SK-N-SH treated with all-trans-retinoic acid at 6 μM for 48 hours (cell line): ENCODE measurements at regions not wholly inside any gene's neighbourhood (a gene's known extent, or its start where the extent isn't known, plus 50 kb on each side); places are given as distances from the start of the nearest gene placed in this dataset.

Experiments
- ATAC-seq: fragments of 200-7000 bp; cut with Tn5 transposase; 3 replicates; pipeline ENCODE4 v1.9.1; 2020; ENCODE audit warnings: mild to moderate bottlenecking, moderate library complexity
- ARNTL ChIP-seq: fragments of 450-650 bp; formaldehyde crosslinking; IDR thresholded peaks from 2 replicates; pipeline ENCODE4 v1.5.0; 2020; ENCODE audit warnings: low read depth, mild to moderate bottlenecking, moderate library complexity, borderline replicate concordance
- BACH2 ChIP-seq: fragments of 250-450 bp; sonication (Bioruptor Pico); IDR thresholded peaks from 2 replicates; pipeline ENCODE4 v1.9.0; 2021; ENCODE audit warnings: mild to moderate bottlenecking, borderline replicate concordance
- CSDC2 ChIP-seq: fragments of 250-450 bp; sonication (Bioruptor Pico); IDR thresholded peaks from 2 replicates; pipeline ENCODE4 v1.5.0; 2020; ENCODE audit warnings: mild to moderate bottlenecking, moderate library complexity
- ESRRG ChIP-seq: fragments of 250-450 bp; sonication (Bioruptor Pico); IDR thresholded peaks from 2 replicates; pipeline ENCODE4 v1.6.1; 2021; ENCODE audit warnings: mild to moderate bottlenecking
- GLIS3 ChIP-seq: fragments of 250-450 bp; sonication (Bioruptor Pico); IDR thresholded peaks from 2 replicates; pipeline ENCODE4 v1.5.0; 2020; ENCODE audit warnings: mild to moderate bottlenecking, moderate library complexity
- OSR1 ChIP-seq: fragments of 250-450 bp; sonication (Bioruptor Pico); IDR thresholded peaks from 2 replicates; pipeline ENCODE4 v1.8.0; 2022; ENCODE audit warnings: moderate library complexity, mild to moderate bottlenecking, inconsistent platforms
- PPARA ChIP-seq: fragments of 250-450 bp; sonication (Bioruptor Pico); IDR thresholded peaks from 2 replicates; pipeline ENCODE4 v1.5.0; 2020; ENCODE audit warnings: mild to moderate bottlenecking, borderline replicate concordance
- RARB ChIP-seq: fragments of 250-450 bp; sonication (Bioruptor Pico); IDR thresholded peaks from 2 replicates; pipeline ENCODE4 v1.8.0; 2021; ENCODE audit warnings: mild to moderate bottlenecking, moderate library complexity
- SNAI2 ChIP-seq: fragments of 250-450 bp; sonication (Bioruptor Pico); IDR thresholded peaks from 2 replicates; pipeline ENCODE4 v1.5.0; 2020; ENCODE audit warnings: mild to moderate bottlenecking, moderate library complexity
- TOX ChIP-seq: fragments of 250-450 bp; sonication (Bioruptor Pico); IDR thresholded peaks from 2 replicates; pipeline ENCODE4 v1.8.0; 2021; ENCODE audit warnings: mild to moderate bottlenecking, moderate library complexity, borderline replicate concordance
- ZFP3 ChIP-seq: fragments of 250-450 bp; sonication (Bioruptor Pico); IDR thresholded peaks from 2 replicates; pipeline ENCODE4 v1.5.0; 2020; ENCODE audit warnings: mild to moderate bottlenecking, moderate library complexity
- ZNF565 ChIP-seq: fragments of 450-650 bp; formaldehyde crosslinking; conservative IDR thresholded peaks from 2 replicates; pipeline ENCODE4 v1.5.0; 2020; ENCODE audit warnings: low read depth, mild to moderate bottlenecking, moderate library complexity
- ZNF70 ChIP-seq: fragments of 450-650 bp; formaldehyde crosslinking; IDR thresholded peaks from 2 replicates; pipeline ENCODE4 v1.5.0; 2020; ENCODE audit warnings: mild to moderate bottlenecking, moderate library complexity
- ZNF8 ChIP-seq: fragments of 450-650 bp; formaldehyde crosslinking; IDR thresholded peaks from 2 replicates; pipeline ENCODE4 v1.5.0; 2020; ENCODE audit warnings: mild to moderate bottlenecking, moderate library complexity
- TF ChIP-seq, protein P1 (sequence below): fragments of 250-450 bp; sonication (Bioruptor Pico); IDR thresholded peaks from 2 replicates; pipeline ENCODE4 v1.8.0; 2021; ENCODE audit warnings: low read depth, mild to moderate bottlenecking, moderate library complexity, borderline replicate concordance
- TF ChIP-seq, protein P2 (sequence below): fragments of 250-450 bp; sonication (Bioruptor Pico); IDR thresholded peaks from 2 replicates; pipeline ENCODE4 v1.5.0; 2020; ENCODE audit warnings: mild to moderate bottlenecking, moderate library complexity
- TF ChIP-seq, protein P3 (sequence below): fragments of 250-450 bp; sonication (Bioruptor Pico); IDR thresholded peaks from 2 replicates; pipeline ENCODE4 v1.5.1; 2021; ENCODE audit warnings: mild to moderate bottlenecking, moderate library complexity
- TF ChIP-seq, protein P4 (sequence below): fragments of 250-450 bp; sonication (Bioruptor Pico); IDR thresholded peaks from 2 replicates; pipeline ENCODE4 v1.5.1; 2020; ENCODE audit warnings: low read depth, mild to moderate bottlenecking, moderate library complexity

DNA sequence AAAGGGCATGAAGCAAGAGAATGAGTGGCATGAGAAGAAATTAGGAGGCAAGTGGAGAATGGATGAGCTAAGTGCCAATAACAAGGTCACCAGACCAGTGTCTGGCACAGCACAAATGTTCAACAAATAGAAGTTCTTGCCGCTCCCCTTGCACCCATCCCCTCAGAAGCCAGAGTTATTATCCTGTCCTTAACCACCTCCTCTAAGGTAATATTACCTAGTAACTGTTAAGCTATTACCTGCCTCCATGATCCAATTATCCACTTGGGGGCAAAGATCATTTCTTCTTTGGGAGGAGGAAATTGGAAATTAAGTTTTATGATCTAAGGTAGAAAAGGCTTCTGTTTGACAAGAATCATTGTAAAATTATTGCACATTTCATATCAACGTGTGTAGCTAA, 133.8 kb downstream of the FOXA2 start:
- ATAC-seq: no peak

DNA sequence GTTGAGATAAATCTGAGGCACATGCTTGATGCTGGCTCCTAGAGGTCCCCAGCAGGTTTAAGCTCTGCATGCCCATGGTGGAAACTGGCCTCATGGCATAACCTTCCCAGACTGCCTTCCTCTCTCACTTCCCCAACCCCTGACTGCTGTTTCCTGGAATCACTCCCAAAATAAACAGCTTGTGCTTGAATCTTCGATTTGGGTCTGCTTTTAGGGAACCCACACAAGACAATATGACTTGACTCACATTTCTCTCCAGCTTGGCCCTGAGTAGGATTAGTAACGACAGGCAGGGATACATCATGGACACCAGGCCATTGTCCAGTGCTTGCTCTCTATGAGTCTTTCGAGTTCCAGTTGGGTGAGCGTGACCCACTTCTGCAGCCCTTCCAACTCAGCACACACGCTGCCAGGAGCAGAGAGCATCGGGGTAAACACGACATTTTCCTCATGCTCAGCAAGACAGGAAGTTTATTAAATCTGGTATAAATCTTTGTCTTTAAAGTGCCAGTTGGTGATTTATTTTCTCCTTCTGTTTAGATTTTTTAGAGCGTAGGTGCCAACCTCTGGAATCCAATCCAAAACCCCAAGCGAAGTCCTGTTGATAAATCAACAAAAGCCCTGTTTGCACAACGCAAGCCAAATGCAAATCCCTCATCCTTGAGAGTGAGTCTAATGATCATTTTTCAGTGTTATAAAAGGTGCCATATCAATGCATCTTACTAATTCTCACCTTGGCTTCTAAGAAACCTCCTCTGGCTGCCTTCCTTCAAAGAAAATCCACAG, 135.0 kb downstream of the FOXA2 start:
- no peak for ATAC-seq
- TF ChIP-seq RARB (CRISPR knock-in tag) (no peak), ESRRG (CRISPR knock-in tag) (no peak), PPARA (CRISPR knock-in tag) (no peak), ZNF8 (no peak), SNAI2 (CRISPR knock-in tag) (no peak), TOX (no peak), ZNF565 (no peak), GLIS3 (CRISPR knock-in tag) (no peak), ARNTL (CRISPR knock-in tag) (no peak), ZNF70 (CRISPR knock-in tag) (no peak), CSDC2 (CRISPR knock-in tag) (no peak)
- TF ChIP-seq, protein P1, sequence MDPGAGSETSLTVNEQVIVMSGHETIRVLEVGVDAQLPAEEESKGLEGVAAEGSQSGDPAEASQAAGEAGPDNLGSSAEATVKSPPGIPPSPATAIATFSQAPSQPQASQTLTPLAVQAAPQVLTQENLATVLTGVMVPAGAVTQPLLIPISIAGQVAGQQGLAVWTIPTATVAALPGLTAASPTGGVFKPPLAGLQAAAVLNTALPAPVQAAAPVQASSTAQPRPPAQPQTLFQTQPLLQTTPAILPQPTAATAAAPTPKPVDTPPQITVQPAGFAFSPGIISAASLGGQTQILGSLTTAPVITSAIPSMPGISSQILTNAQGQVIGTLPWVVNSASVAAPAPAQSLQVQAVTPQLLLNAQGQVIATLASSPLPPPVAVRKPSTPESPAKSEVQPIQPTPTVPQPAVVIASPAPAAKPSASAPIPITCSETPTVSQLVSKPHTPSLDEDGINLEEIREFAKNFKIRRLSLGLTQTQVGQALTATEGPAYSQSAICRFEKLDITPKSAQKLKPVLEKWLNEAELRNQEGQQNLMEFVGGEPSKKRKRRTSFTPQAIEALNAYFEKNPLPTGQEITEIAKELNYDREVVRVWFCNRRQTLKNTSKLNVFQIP (CRISPR knock-in tag): no peak
- TF ChIP-seq, protein P2, sequence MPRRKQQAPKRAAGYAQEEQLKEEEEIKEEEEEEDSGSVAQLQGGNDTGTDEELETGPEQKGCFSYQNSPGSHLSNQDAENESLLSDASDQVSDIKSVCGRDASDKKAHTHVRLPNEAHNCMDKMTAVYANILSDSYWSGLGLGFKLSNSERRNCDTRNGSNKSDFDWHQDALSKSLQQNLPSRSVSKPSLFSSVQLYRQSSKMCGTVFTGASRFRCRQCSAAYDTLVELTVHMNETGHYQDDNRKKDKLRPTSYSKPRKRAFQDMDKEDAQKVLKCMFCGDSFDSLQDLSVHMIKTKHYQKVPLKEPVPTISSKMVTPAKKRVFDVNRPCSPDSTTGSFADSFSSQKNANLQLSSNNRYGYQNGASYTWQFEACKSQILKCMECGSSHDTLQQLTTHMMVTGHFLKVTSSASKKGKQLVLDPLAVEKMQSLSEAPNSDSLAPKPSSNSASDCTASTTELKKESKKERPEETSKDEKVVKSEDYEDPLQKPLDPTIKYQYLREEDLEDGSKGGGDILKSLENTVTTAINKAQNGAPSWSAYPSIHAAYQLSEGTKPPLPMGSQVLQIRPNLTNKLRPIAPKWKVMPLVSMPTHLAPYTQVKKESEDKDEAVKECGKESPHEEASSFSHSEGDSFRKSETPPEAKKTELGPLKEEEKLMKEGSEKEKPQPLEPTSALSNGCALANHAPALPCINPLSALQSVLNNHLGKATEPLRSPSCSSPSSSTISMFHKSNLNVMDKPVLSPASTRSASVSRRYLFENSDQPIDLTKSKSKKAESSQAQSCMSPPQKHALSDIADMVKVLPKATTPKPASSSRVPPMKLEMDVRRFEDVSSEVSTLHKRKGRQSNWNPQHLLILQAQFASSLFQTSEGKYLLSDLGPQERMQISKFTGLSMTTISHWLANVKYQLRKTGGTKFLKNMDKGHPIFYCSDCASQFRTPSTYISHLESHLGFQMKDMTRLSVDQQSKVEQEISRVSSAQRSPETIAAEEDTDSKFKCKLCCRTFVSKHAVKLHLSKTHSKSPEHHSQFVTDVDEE (CRISPR knock-in tag): no peak
- TF ChIP-seq, protein P3, sequence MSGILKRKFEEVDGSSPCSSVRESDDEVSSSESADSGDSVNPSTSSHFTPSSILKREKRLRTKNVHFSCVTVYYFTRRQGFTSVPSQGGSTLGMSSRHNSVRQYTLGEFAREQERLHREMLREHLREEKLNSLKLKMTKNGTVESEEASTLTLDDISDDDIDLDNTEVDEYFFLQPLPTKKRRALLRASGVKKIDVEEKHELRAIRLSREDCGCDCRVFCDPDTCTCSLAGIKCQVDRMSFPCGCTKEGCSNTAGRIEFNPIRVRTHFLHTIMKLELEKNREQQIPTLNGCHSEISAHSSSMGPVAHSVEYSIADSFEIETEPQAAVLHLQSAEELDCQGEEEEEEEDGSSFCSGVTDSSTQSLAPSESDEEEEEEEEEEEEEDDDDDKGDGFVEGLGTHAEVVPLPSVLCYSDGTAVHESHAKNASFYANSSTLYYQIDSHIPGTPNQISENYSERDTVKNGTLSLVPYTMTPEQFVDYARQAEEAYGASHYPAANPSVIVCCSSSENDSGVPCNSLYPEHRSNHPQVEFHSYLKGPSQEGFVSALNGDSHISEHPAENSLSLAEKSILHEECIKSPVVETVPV: no peak

More for the DNA sequence above, 133.8 kb downstream of the FOXA2 start:
- TF ChIP-seq, protein P3: no peak
- TF ChIP-seq, protein P4, sequence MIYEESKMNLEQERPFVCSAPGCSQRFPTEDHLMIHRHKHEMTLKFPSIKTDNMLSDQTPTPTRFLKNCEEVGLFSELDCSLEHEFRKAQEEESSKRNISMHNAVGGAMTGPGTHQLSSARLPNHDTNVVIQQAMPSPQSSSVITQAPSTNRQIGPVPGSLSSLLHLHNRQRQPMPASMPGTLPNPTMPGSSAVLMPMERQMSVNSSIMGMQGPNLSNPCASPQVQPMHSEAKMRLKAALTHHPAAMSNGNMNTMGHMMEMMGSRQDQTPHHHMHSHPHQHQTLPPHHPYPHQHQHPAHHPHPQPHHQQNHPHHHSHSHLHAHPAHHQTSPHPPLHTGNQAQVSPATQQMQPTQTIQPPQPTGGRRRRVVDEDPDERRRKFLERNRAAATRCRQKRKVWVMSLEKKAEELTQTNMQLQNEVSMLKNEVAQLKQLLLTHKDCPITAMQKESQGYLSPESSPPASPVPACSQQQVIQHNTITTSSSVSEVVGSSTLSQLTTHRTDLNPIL (CRISPR knock-in tag): no peak
- TF ChIP-seq, protein P2 (CRISPR knock-in tag): no peak
- no peak for TF ChIP-seq ESRRG (CRISPR knock-in tag)
- TF ChIP-seq, protein P1 (CRISPR knock-in tag): no peak
- TF ChIP-seq ZNF565: no peak
- no peak for TF ChIP-seq OSR1 (CRISPR knock-in tag)
- no peak for TF ChIP-seq ZFP3 (CRISPR knock-in tag)
- no peak for TF ChIP-seq CSDC2 (CRISPR knock-in tag)
- no peak for TF ChIP-seq ZNF70 (CRISPR knock-in tag)
- TF ChIP-seq BACH2: no peak
- TF ChIP-seq PPARA (CRISPR knock-in tag): no peak
